Gastroesophageal sphincter (tissue), 4 donors: ENCODE measurements at regions not wholly inside any gene's neighbourhood (a gene's known extent, or its start where the extent isn't known, plus 50 kb on each side); places are given as distances from the start of the nearest gene placed in this dataset.
"Not testable (repeated sequence)": the region's sequence is repeated elsewhere in the genome, so short reads cannot be mapped to it uniquely, and the experiment has no call there.

Experiments used
- ATAC-seq: fragments of 150-250 bp; one replicate; pipeline ENCODE4 v1.9.1; 2016; ENCODE audit warnings: mild to moderate bottlenecking, moderate library complexity
- H3K27ac ChIP-seq, 4 donors: fragments of 200-600 bp; sonication (generic) in 3 of 4; 1 replicate in 3 of 4; 2 replicates in 1 of 4; pipeline ENCODE4 v1.5.1; 2016 to 2019
- H3K27me3 ChIP-seq: fragments of 200-600 bp; sonication (generic); one replicate; pipeline ENCODE4 v1.5.1; 2019
- H3K36me3 ChIP-seq, 2 donors: fragments of 200-600 bp; sonication (generic); one replicate each; pipeline ENCODE4 v1.5.1; 2019; ENCODE audit warnings: control low read depth in 1 of 2
- H3K4me1 ChIP-seq, 3 donors: fragments of 200-600 bp; sonication (generic); 1 replicate in 2 of 3; 2 replicates in 1 of 3; pipeline ENCODE4 v1.5.1; 2016 to 2019; ENCODE audit warnings: control low read depth in 2 of 3
- H3K4me3 ChIP-seq, 2 donors: fragments of 200-600 bp; sonication (generic); one replicate each; pipeline ENCODE4 v1.5.1; 2019; ENCODE audit warnings: mild to moderate bottlenecking in 1 of 2, moderate library complexity in 1 of 2
- H3K9me3 ChIP-seq, 3 donors: fragments of 200-600 bp; sonication (generic); one replicate each; pipeline ENCODE4 v1.5.1; 2017 to 2019; ENCODE audit warnings: control low read depth in 2 of 3
- CTCF ChIP-seq, 4 experiments: fragments of 200-600 bp in 2 of 4; fragments of 450-650 bp in 2 of 4; sonication (generic) in 1 of 4; IDR thresholded peaks; one replicate each; pipeline ENCODE4 v1.5.1; 2017 to 2019; ENCODE audit warnings: antibody characterized with exemption in 4 of 4, mild to moderate bottlenecking in 2 of 4, moderate library complexity in 2 of 4
- EP300 ChIP-seq: sonication (generic); formaldehyde crosslinking; IDR thresholded peaks from one replicate; pipeline ENCODE4 v1.6.1; 2017; ENCODE audit warnings: antibody characterized with exemption, mild to moderate bottlenecking
- POLR2A ChIP-seq, 2 donors: fragments of 450-650 bp; IDR thresholded peaks; one replicate each; pipeline ENCODE4 v1.6.1; 2017; ENCODE audit warnings: antibody characterized with exemption in 2 of 2, mild to moderate bottlenecking in 2 of 2, moderate library complexity in 1 of 2
- POLR2AphosphoS5 ChIP-seq: sonication (generic); formaldehyde crosslinking; IDR thresholded peaks from one replicate; pipeline ENCODE4 v1.6.1; 2017; ENCODE audit warnings: antibody characterized with exemption
- WGBS, 2 donors: methylation state at CpG; one replicate each; pipeline ENCODE4 v1.1.5; 2018; ENCODE audit warnings: low coverage in 1 of 2; 5-methylcytosine and 5-hydroxymethylcytosine counted together

- WGBS, 2 donors = 78% methylated on average over 2 of the region's 2 CpGs; no CpG with 5 or more reads in 1 of the 2 donors
- Histone ChIP-seq H3K27me3 (no peaks in the 10 kb centered on the region), H3K4me3 (no peak overlapping the region), H3K9me3 (no peaks in the 10 kb centered on the region), H3K4me1 (no peaks in the 10 kb centered on the region), H3K36me3 (peaks cover 0 to 6% of the 10 kb centered on the region in 2 donors), H3K27ac (no peak overlapping the region)
- TF ChIP-seq CTCF (IDR thresholded peaks at IDR 0.05) (no peak), POLR2A (IDR thresholded peaks at IDR 0.05) (no peak), EP300 (no peak), POLR2AphosphoS5 (no peak)
- ATAC-seq = no peak
Measured at GRCh38 chr4:173463816-173464215, 64.9 kb upstream of the SCRG1 start.

GRCh38 chr4:173461170-173461569, 62.3 kb upstream of the SCRG1 start:
- Histone ChIP-seq H3K9me3 (no peaks in the 10 kb centered on the region), H3K4me1 (no peaks in the 10 kb centered on the region), H3K36me3 (peaks cover 0 to 6% of the 10 kb centered on the region in 2 donors), H3K4me3 (no peak overlapping the region), H3K27ac (no peak overlapping the region), H3K27me3 (no peaks in the 10 kb centered on the region)
- TF ChIP-seq POLR2A (IDR thresholded peaks at IDR 0.05) (no peak), CTCF (IDR thresholded peaks at IDR 0.05) (no peak), POLR2AphosphoS5 (no peak), EP300 (no peak)
- WGBS, 2 donors = 92% methylated on average over 3 of the region's 3 CpGs; no CpG with 5 or more reads in 1 of the 2 donors
- ATAC-seq = no peak

GRCh38 chr4:173459857-173460256, 60.9 kb upstream of the SCRG1 start:
- Histone ChIP-seq H3K36me3 (peaks cover 0 to 6% of the 10 kb centered on the region in 2 donors), H3K4me1 (no peaks in the 10 kb centered on the region), H3K4me3 (no peak overlapping the region), H3K27ac (no peak overlapping the region), H3K27me3 (no peaks in the 10 kb centered on the region), H3K9me3 (no peaks in the 10 kb centered on the region)
- WGBS, 2 donors = 87 to 89% methylated on average over 9 of the region's 10 CpGs
- no peak for ATAC-seq
- TF ChIP-seq EP300 = no peak
- no peak for TF ChIP-seq CTCF (IDR thresholded peaks at IDR 0.05)

GRCh38 chr4:173457893-173458292, 59.0 kb upstream of the SCRG1 start:
- Histone ChIP-seq H3K9me3 (no peaks in the 10 kb centered on the region), H3K4me3 (no peak overlapping the region), H3K4me1 (no peaks in the 10 kb centered on the region), H3K27me3 (no peaks in the 10 kb centered on the region), H3K27ac (no peak overlapping the region), H3K36me3 (peaks cover 0 to 13% of the 10 kb centered on the region in 2 donors)
- TF ChIP-seq POLR2AphosphoS5 (no peak), CTCF (IDR thresholded peaks at IDR 0.05) (no peak), POLR2A (IDR thresholded peaks at IDR 0.05) (no peak), EP300 (no peak)
- no peak for ATAC-seq
- 100% methylated on average over 1 of the region's 1 CpG for WGBS, 2 donors

- H3K27ac ChIP-seq, H3K4me3 ChIP-seq, H3K9me3 ChIP-seq, H3K27me3 ChIP-seq, H3K36me3 ChIP-seq, ATAC-seq: not testable (repeated sequence)
- peaks cover 5 to 22% (median 6%) of the 10 kb centered on the region in 3 donors for H3K4me1 ChIP-seq
- 94 to 98% methylated on average over 3 of the region's 3 CpGs for WGBS, 2 donors
Measured at GRCh38 chr4:173451435-173451834, 52.5 kb upstream of the SCRG1 start.
